H1 (cell line): ENCODE measurements at regions not wholly inside any gene's neighbourhood (a gene's known extent, or its start where the extent isn't known, plus 50 kb on each side); places are given as distances from the start of the nearest gene placed in this dataset.

ENCODE experiments used
- CTCF ChIA-PET: fragments of 300-600 bp; sonication (Branson Sonifier 250); formaldehyde crosslinking; loops from one replicate; lab custom pipeline; 2021; ENCODE audit not compliant: partially characterized antibody; lab: Charles Lee
- POLR2A ChIA-PET: fragments of 300-600 bp; sonication (Branson Sonifier 250); formaldehyde crosslinking; loops from one replicate; lab custom pipeline; 2021; ENCODE audit warnings: inconsistent platforms; ENCODE audit not compliant: partially characterized antibody; lab: Charles Lee
- DNase-seq, 2 experiments: peaks; one replicate each; pipeline versions ENCODE4 v3.0.0 to v3.0.0-alpha.2; 2010 to 2022; ENCODE audit warnings: low spot score in 2 of 2, low read depth in 1 of 2, mixed read lengths in 1 of 2
- FAIRE-seq: peaks from 2 replicates; lab custom pipeline; 2011; peaks lifted over from hg19 to GRCh38; lab: Jason Lieb, UNC
- H2AFZ ChIP-seq: 2 replicates; pipeline ENCODE4 v1.8.1; 2012; ENCODE audit warnings: low read length, inconsistent platforms
- H2AK5ac ChIP-seq: 2 replicates; pipeline ENCODE4 v1.6.1; 2013; ENCODE audit warnings: low read depth, low read length
- H2BK120ac ChIP-seq: replicated peaks from 2 replicates; pipeline ENCODE3; 2013; ENCODE audit warnings: low read depth, low read length, inconsistent platforms
- H2BK12ac ChIP-seq: 2 replicates; pipeline ENCODE4 v1.6.1; 2013; ENCODE audit warnings: low read depth, low read length
- H2BK15ac ChIP-seq: 2 replicates; pipeline ENCODE4 v1.6.1; 2013; ENCODE audit warnings: low read length
- H2BK20ac ChIP-seq: 2 replicates; pipeline ENCODE4 v1.6.1; 2013; ENCODE audit warnings: low read length
- H2BK5ac ChIP-seq: 2 replicates; pipeline ENCODE4 v1.6.1; 2013; ENCODE audit warnings: low read depth, low read length
- H3K14ac ChIP-seq: 2 replicates; pipeline ENCODE4 v1.6.1; 2013; ENCODE audit warnings: inconsistent platforms; ENCODE audit not compliant: insufficient read length
- H3K18ac ChIP-seq: 2 replicates; pipeline ENCODE4 v1.6.1; 2013; ENCODE audit warnings: low read length; ENCODE audit errors: extremely low read depth
- H3K23ac ChIP-seq: 2 replicates; pipeline ENCODE4 v1.6.1; 2013; ENCODE audit warnings: inconsistent platforms; ENCODE audit not compliant: insufficient read length
- H3K23me2 ChIP-seq: 2 replicates; pipeline ENCODE4 v1.6.1; 2013; ENCODE audit warnings: low read depth, low read length
- H3K27ac ChIP-seq: 2 replicates; pipeline ENCODE4 v1.6.1; 2011; ENCODE audit warnings: low read depth, low read length, inconsistent platforms
- H3K27me3 ChIP-seq, 4 experiments: replicated peaks in 1 of 4; 1 replicate in 1 of 4; 2 replicates in 3 of 4; pipeline versions ENCODE4 v1.6.1 to v1.8.1; 2011 to 2013; ENCODE audit warnings: low read length in 3 of 4, mild to moderate bottlenecking in 3 of 4, inconsistent platforms in 2 of 4, mixed read lengths in 2 of 4, moderate library complexity in 1 of 4; ENCODE audit not compliant: control insufficient read depth in 3 of 4, insufficient read depth in 3 of 4; ENCODE audit errors: extremely low read depth in 1 of 4
- H3K36me3 ChIP-seq, 4 experiments: 2 replicates each; pipeline versions ENCODE4 v1.6.1 to v1.8.1; 2011 to 2013; ENCODE audit warnings: mild to moderate bottlenecking in 4 of 4, low read length in 3 of 4, moderate library complexity in 2 of 4, control low read depth in 1 of 4, inconsistent platforms in 1 of 4; ENCODE audit not compliant: insufficient read depth in 4 of 4, control insufficient read depth in 2 of 4
- H3K4ac ChIP-seq: replicated peaks from 2 replicates; pipeline ENCODE3; 2013; ENCODE audit warnings: low read length, low read depth, mixed read lengths, inconsistent platforms; ENCODE audit not compliant: insufficient read length
- H3K4me1 ChIP-seq, 4 experiments: replicated peaks in 1 of 4; 1 replicate in 1 of 4; 2 replicates in 3 of 4; pipeline versions ENCODE4 v1.6.1 to v1.8.1; 2011 to 2013; ENCODE audit warnings: low read length in 3 of 4, inconsistent platforms in 2 of 4, mixed read lengths in 1 of 4; ENCODE audit not compliant: insufficient read depth in 4 of 4, control insufficient read depth in 3 of 4
- H3K4me2 ChIP-seq, 2 experiments: 2 replicates each; pipeline versions ENCODE4 v1.6.1 to v1.8.1; 2011 to 2013; ENCODE audit warnings: low read depth in 2 of 2, low read length in 2 of 2, control low read depth in 1 of 2, inconsistent platforms in 1 of 2, mild to moderate bottlenecking in 1 of 2; ENCODE audit not compliant: insufficient read depth in 1 of 2
- H3K4me3 ChIP-seq, 4 experiments: fragments of 200-600, 300-600 bp in 1 of 4; sonication (generic), shearing (Covaris generic), sonication (Bioruptor Twin) in 1 of 4; 2 replicates each; pipeline versions ENCODE4 v1.5.1 to v1.8.1; 2011 to 2016; ENCODE audit warnings: low read length in 4 of 4, low read depth in 3 of 4, control low read depth in 2 of 4, inconsistent platforms in 2 of 4, mild to moderate bottlenecking in 2 of 4, mixed read lengths in 1 of 4, moderate library complexity in 1 of 4; ENCODE audit not compliant: insufficient read depth in 2 of 4; ENCODE audit errors: extremely low read depth in 1 of 4
- H3K56ac ChIP-seq: replicated peaks from 2 replicates; pipeline ENCODE3; 2013; ENCODE audit warnings: low read depth, mild to moderate bottlenecking, mixed read lengths, low read length, inconsistent platforms; ENCODE audit not compliant: insufficient read length
- H3K79me1 ChIP-seq: 2 replicates; pipeline ENCODE4 v1.6.1; 2013; ENCODE audit warnings: low read depth, low read length, control low read depth
- H3K79me2 ChIP-seq, 2 experiments: 2 replicates each; pipeline versions ENCODE4 v1.6.1 to v1.8.1; 2012 to 2013; ENCODE audit warnings: low read length in 2 of 2, mild to moderate bottlenecking in 2 of 2, inconsistent platforms in 1 of 2; ENCODE audit not compliant: insufficient read depth in 2 of 2, control insufficient read depth in 1 of 2
- H3K9ac ChIP-seq, 4 experiments: replicated peaks in 1 of 4; 1 replicate in 1 of 4; 2 replicates in 3 of 4; pipeline versions ENCODE4 v1.6.1 to v1.8.1; 2011 to 2013; ENCODE audit warnings: low read depth in 3 of 4, low read length in 3 of 4, control low read depth in 2 of 4, mild to moderate bottlenecking in 2 of 4, moderate library complexity in 2 of 4, inconsistent platforms in 1 of 4; ENCODE audit errors: extremely low read depth in 1 of 4
- H3K9me3 ChIP-seq, 2 experiments: 2 replicates each; pipeline versions ENCODE4 v1.6.1 to v1.8.1; 2012 to 2013; ENCODE audit warnings: mild to moderate bottlenecking in 2 of 2, moderate library complexity in 2 of 2, control low read depth in 1 of 2, inconsistent platforms in 1 of 2, low read depth in 1 of 2, low read length in 1 of 2, mixed read lengths in 1 of 2; ENCODE audit not compliant: insufficient read depth in 2 of 2
- H4K20me1 ChIP-seq, 2 experiments: replicated peaks in 1 of 2; 2 replicates each; pipeline versions ENCODE3 to v1.8.1; 2011 to 2013; ENCODE audit warnings: inconsistent platforms in 2 of 2, low read length in 2 of 2, mild to moderate bottlenecking in 1 of 2; ENCODE audit not compliant: insufficient read depth in 2 of 2, control insufficient read depth in 1 of 2
- H4K5ac ChIP-seq: 2 replicates; pipeline ENCODE4 v1.6.1; 2013; ENCODE audit warnings: low read length, low read depth, mixed read lengths, inconsistent platforms; ENCODE audit not compliant: insufficient read length
- H4K8ac ChIP-seq: 2 replicates; pipeline ENCODE4 v1.8.0; 2013; ENCODE audit warnings: mild to moderate bottlenecking, moderate library complexity, low read length, inconsistent platforms; ENCODE audit not compliant: insufficient read depth; ENCODE audit errors: extremely low read depth
- H4K91ac ChIP-seq: replicated peaks from 2 replicates; pipeline ENCODE3; 2013; ENCODE audit warnings: low read length, mixed read lengths, inconsistent platforms; ENCODE audit not compliant: insufficient read length
- BCL11A ChIP-seq, 2 experiments: IDR thresholded peaks; one replicate each; pipeline ENCODE4 v1.6.1; 2011; ENCODE audit warnings: low read depth in 2 of 2, low read length in 2 of 2, mild to moderate bottlenecking in 2 of 2
- CREB1 ChIP-seq: IDR thresholded peaks from 2 replicates; pipeline ENCODE4 v1.6.1; 2012; ENCODE audit warnings: inconsistent platforms
- JUND ChIP-seq: IDR thresholded peaks from 2 replicates; pipeline ENCODE4 v1.6.1; 2011; ENCODE audit warnings: mild to moderate bottlenecking, improper control_type of control experiment, low read length
- MAFK ChIP-seq: IDR thresholded peaks from 2 replicates; pipeline ENCODE4 v1.6.1; 2012; ENCODE audit warnings: low read depth, mild to moderate bottlenecking, improper control_type of control experiment, low read length
- POLR2A ChIP-seq, 2 experiments: IDR thresholded peaks; 1 replicate in 1 of 2; 2 replicates in 1 of 2; pipeline ENCODE4 v1.6.1; 2011; ENCODE audit warnings: low read depth in 2 of 2, low read length in 2 of 2, mild to moderate bottlenecking in 2 of 2; ENCODE audit errors: control extremely low read depth in 1 of 2
- POLR2AphosphoS5 ChIP-seq: IDR thresholded peaks from 2 replicates; pipeline ENCODE4 v1.6.1; 2011; ENCODE audit warnings: low read depth, low read length
- RNF2 ChIP-seq: fragments of 200-900, 300-1000 bp; sonication (generic); IDR thresholded peaks from 2 replicates; pipeline ENCODE4 v1.7.1; 2016; ENCODE audit warnings: borderline replicate concordance, low read depth, mild to moderate bottlenecking, antibody characterized with exemption, low read length; ENCODE audit not compliant: poor library complexity, severe bottlenecking; ENCODE audit errors: missing control alignments
- SP4 ChIP-seq: IDR thresholded peaks from 2 replicates; pipeline ENCODE4 v1.6.1; 2012; ENCODE audit warnings: low read length, inconsistent platforms
- TAF1 ChIP-seq: IDR thresholded peaks from 2 replicates; pipeline ENCODE4 v1.6.1; 2011; ENCODE audit warnings: mild to moderate bottlenecking, low read depth, low read length
- WGBS, 2 experiments: shearing (Covaris generic) in 1 of 2; methylation state at CpG; one replicate each; pipeline versions ENCODE4 v1.1.6 to v1.1.7; 2013 to 2015; ENCODE audit warnings: low lambda C conversion rate in 2 of 2, mixed read lengths in 2 of 2, inconsistent platforms in 1 of 2, low coverage in 1 of 2, missing lambda C conversion rate in 1 of 2; ENCODE audit not compliant: insufficient replicate concordance in 2 of 2, insufficient coverage in 1 of 2, insufficient read length in 1 of 2; ENCODE audit errors: extremely low coverage in 1 of 2, missing lambda C conversion rate in 1 of 2; 5-methylcytosine and 5-hydroxymethylcytosine counted together

DNA sequence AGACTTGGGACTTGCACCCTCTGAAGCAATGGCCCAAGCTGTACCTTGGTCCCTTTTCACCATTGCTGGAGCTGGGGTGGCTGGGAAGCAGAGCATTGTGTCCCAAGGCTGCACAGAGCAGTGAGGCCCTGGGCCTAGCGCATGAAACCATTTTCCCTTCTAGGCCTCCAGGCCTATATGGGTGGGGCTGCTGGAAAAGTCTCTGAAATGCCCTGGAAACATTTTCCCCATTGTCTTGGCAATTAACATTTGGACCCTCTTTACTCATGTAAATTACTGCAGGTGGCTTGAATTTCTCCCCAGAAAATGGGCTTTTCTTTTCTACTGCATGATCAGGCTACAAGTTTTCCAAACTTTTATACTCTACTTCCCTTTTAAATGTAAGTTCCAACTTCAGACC is 510.5 kb downstream of the SLITRK6 start:
- Histone ChIP-seq H3K27me3 (no peaks in the 10 kb centered on the region), H2AFZ (peak overlapping the region; percentile 70; the same call in 1 of the 2 replicates)
- FAIRE-seq, result no peak

More for the DNA sequence above, 510.5 kb downstream of the SLITRK6 start:
- no peak overlapping the region for H2AK5ac ChIP-seq
- WGBS, 2 experiments, result 94% methylated on average over 1 of the region's 1 CpG; no CpG with 5 or more reads in 1 of the 2 experiments
- H4K5ac ChIP-seq, result no peak overlapping the region
- H3K9me3 ChIP-seq, result no peaks in the 10 kb centered on the region
- TF ChIP-seq POLR2A (IDR thresholded peaks at IDR 0.05; ENCODE audit: control extremely low read depth in 1 of 2, low read depth in 2 of 2, low read length in 2 of 2) (no peak), CREB1 (no peak), POLR2AphosphoS5 (no peak), MAFK (no peak), SP4 (no peak), RNF2 (no peak), JUND (no peak), BCL11A (IDR thresholded peaks at IDR 0.05; ENCODE audit: low read depth in 2 of 2, low read length in 2 of 2) (no peak), TAF1 (no peak)
- H3K14ac ChIP-seq, result no peak overlapping the region
- H2BK120ac ChIP-seq, result no peak overlapping the region
- H3K79me1 ChIP-seq, result no peaks in the 10 kb centered on the region
- no peak for DNase-seq
- H3K9ac ChIP-seq, result no peak overlapping the region
- POLR2A ChIA-PET, result no interaction called here
- H3K4me1 ChIP-seq, result peaks cover 0 to 3% (median 0%) of the 10 kb centered on the region in 4 experiments; a peak in 1 of 7 replicates
- 0 out of 2 replicates have a peak overlapping the region, but pooled peaks have one; percentile 60 for H2BK12ac ChIP-seq
- no peak overlapping the region for H3K4me3 ChIP-seq
- H3K23ac ChIP-seq, result no peak overlapping the region
- no peak overlapping the region; the same call in 1 of the 2 replicates for H2BK5ac ChIP-seq
- H2BK15ac ChIP-seq, result no peak overlapping the region
- H3K4me2 ChIP-seq, result 0 out of 4 replicates have a peak overlapping the region, but pooled peaks of 1 of the 2 experiments have one; percentile 14
- no peaks in the 10 kb centered on the region for H3K23me2 ChIP-seq
- no peak overlapping the region for H3K56ac ChIP-seq
- no peaks in the 10 kb centered on the region for H3K79me2 ChIP-seq
- no peaks in the 10 kb centered on the region for H4K20me1 ChIP-seq
- H4K91ac ChIP-seq, result no peak overlapping the region
- peak overlapping the region; percentile 32; the same call in 1 of the 2 replicates for H2BK20ac ChIP-seq
- no peak overlapping the region for H4K8ac ChIP-seq
- no peak overlapping the region for H3K27ac ChIP-seq
- H3K36me3 ChIP-seq, result no peaks in the 10 kb centered on the region
- H3K18ac ChIP-seq, result no peak overlapping the region
- H3K4ac ChIP-seq, result no peak overlapping the region
- CTCF ChIA-PET, result no interaction called here
